Ramos (cell line): ENCODE measurements at regions not wholly inside any gene's neighbourhood (a gene's known extent, or its start where the extent isn't known, plus 50 kb on each side); places are given as distances from the start of the nearest gene placed in this dataset.
"Not testable (repeated sequence)": the region's sequence is repeated elsewhere in the genome, so short reads cannot be mapped to it uniquely, and the experiment has no call there.

ENCODE experiments used
- in situ Hi-C: fragments of 300-500 bp; cut with MboI; formaldehyde crosslinking; loops from one replicate; pipeline ENCODE4 v1.14.3; 2022; ENCODE audit warnings: low sequenced_read_pairs; ENCODE audit not compliant: unreplicated experiment

DNA sequence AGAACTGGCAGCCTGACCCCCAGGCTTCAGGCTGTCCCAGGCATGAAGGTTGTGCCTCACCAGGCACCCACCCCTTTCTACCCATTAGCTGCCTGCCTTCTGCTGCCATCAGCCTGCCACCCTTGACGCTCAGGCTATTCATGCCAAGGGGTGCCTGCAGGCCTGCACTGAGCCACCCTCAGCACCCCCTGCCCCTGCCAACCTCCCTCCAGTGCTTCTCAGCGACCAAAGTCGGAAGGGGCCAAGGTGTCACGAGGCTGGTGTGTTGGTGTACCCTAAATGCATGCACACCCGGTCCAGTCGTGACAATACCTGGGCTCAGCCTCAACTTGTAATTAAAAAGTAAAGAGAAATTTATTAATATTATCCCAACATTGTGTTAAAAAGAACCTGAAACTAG is 422.7 kb downstream of the ARL4A start:
- in situ Hi-C loops: no loop called here

DNA sequence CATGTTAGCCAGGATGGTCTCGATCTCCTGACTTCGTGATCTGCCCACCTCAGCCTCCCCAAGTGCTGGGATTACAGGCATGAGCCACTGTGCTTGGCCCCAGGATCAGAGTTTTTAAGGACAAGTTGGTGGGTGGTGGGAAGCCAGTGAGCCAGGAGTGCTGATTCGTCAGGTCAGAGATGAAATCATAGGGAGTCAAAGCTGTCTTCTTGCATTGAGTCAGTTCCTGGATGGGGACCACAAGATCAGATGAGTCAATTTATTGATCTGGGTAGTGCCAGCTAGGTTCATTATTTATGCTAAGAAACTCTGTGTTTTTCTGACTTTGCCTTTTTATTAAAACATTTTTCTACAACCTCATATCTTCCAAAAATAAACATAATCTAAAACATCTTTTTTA is 423.8 kb downstream of the ARL4A start:
- in situ Hi-C loops: no loop called here

DNA sequence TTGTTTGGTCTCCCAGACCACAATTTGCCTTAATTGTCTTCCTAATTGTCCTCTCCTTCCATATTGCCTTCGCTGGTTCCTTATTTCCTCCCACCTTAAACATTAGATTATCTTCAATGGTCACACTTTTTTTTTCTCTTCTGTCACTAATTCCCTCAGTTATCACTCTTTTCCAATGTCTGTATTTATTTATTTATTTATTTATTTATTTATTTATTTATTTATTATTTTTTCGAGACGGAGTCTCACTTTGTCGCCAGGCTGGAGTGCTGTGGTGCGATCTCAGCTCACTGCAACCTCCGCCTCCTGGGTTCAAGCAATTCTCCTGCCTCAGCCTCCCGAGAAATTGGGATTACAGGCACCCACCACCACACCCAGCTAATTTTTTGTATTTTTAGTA is 426.8 kb downstream of the ARL4A start:
- in situ Hi-C loops: not testable (repeated sequence)

DNA sequence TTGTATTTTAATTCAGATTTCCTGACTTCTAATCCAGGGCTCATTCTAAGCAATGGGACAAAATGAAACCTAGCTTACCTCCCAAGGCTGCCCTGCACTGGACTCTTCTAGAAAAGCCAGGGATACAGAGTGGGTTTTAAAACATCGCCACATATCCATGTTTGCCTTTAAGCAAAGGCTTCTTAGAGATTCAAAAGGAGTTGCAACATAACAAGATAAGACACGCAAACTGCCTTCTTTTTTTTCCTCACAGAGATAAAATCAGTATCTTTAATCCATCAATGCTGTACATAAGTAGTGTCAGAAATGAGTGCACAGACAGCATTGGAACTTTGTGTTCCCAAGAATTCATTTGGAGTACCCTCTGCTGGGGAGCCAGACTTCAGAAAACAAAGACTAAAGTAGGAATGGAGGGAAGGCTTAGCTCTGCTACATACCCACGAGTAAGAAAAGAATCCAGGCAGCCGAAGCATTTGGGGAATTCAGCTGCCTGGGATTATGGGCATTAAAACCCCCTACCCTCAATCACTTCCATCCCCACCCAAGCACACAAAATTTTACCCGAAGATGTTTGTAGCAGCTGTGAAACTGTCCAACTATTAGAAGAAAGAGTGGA is 427.8 kb downstream of the ARL4A start:
- in situ Hi-C loops: no loop called here

DNA sequence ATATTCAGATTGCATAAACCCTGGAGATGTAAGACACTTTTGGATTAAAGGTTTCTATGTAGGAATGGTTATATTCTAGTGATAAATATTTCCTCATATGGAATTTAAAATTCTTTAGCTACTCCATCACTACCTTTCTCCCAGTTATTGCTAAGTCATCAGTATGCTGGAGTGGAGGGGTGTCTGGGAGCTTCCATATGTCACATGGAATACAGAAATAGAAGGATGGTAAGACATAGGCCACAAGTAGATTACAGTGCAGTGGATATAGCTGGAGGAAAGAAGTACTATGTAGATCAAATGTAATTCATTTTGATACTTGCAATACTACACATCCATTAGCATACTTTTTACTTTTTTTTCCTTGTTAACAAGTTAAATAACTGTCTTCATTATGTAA is 428.4 kb downstream of the ARL4A start:
- in situ Hi-C loops: no loop called here

DNA sequence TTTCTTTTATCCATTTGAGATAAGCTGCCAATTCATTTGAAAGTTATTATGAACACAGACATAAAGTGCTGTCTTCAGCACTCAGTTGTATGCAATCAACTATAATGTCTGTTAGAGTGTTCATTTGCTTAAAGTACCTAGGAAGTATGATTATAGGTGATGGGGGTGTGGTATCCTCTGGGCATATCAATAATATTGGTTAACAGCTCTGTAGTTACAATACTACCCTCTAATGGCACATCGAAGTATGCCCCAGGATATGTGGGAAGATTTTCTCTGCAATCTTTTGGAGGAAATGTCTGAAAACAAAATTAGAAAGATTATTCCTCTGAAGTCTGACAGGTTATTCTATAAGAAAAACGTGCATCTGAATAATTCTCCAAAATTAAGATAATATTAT is 429.7 kb downstream of the ARL4A start:
- in situ Hi-C loops: no loop called here

DNA sequence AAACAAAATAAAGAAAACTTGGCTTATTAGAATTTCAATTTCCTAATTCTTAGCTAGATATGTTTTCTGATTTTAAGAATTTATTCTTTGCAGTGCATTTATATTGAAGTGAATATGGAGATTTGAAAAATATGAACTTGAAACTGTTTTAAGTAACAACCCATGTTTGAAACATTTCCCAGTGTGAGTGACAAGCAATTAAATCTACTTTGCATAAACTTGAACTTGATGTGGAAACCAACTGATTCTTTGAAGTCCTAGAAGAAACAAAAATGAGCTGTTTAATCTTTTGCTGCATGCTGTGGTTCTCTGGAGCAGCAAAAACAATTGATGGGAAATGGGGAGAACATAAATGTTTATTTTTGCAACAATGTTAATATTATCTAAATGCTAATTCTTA is 430.2 kb downstream of the ARL4A start:
- in situ Hi-C loops: no loop called here

DNA sequence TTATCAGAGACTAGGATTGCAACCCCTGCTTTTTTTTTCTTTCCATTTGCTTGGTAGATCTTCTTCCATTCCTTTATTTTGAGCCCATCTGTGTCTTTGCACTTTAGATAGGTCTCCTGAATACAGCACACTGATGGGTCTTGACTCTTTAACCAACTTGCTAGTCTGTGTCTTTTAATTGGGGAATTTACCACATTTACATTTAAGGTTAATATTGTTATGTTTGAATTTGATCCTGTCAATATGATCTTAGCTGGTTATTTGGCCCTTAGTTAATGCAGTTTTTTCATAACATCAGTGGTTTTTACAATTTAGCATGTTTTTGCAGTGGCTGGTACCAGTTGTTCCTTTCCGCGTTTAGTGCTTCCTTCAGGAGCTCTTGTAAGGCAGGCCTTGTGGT is 437.2 kb downstream of the ARL4A start:
- in situ Hi-C loops: not testable (repeated sequence)

DNA sequence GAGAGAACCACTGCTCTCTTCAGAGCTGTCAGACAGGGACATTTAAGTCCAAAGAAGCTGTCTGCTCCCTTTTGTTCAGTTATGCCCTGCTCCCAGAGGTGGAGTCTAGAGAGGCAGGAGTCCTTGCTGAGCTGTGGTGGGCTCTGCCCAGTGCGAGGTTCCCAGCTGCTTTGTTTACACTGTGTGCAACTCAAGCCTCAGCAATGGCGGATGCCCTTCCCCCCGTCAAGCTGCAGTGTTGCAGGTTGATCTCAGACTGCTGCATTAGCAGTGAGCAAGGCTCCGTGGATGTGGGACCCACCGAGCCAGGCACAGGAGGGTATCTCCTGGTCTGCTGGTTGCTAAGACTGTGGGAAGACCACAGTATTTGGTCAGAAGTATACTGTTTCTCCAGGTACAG is 438.9 kb downstream of the ARL4A start:
- in situ Hi-C loops: no loop called here

DNA sequence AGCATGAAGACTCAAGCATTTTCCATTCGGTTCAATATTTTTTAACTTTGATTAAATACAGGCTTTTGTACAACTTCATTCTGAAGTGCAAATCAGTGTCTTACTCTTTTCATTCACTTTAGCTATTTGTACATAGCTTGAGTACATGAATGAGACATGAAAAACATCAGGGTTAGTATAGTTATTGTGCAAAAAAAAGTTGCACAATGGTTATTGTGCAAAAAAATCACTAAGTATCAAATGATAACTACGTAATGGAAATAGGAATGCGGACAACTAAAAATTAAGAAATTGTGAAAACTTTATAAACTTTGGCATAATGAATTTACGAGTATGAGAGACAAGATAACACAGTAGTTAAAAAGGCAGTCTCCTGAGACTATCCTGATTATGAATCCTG is 442.9 kb downstream of the ARL4A start:
- in situ Hi-C loops: no loop called here

DNA sequence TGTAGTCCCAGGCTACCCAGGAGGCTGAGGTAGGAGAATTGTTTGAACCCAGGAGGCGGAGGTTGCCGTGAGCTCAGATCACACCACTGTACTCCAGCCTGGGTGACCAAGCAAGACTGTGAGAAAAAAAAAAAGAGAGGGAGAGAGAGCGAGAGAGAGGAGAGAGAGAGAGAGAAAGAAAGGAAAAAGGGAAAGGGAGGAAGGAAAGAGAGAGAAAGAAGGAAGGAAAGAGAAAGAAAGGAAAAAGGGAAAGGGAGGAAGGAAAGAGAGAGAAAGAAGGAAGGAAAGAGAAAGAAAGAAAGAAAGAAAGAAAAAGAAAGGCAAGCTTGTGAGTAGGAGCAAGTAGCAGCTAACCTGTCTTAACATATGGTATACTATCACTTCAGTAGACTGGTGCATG is 443.5 kb downstream of the ARL4A start:
- in situ Hi-C loops: not testable (repeated sequence)

DNA sequence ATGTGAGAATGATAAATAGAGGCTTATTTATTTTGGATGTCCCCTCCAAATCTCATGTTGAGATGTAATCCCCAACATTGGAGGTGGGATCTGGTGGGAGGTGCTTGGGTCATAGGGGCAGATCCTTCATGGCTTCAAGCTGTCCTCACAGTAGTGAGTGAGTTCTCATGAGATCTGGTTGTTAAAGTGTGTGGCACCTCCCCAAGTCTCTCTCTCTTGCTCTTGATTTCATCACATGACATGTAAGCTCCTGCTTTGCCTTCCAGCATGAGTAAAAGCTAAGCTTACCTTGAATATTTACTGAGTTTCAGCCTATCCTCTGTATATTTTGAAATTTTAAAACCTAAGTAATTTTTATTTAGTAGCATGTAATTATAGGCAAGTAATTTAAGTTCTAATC is 444.9 kb downstream of the ARL4A start:
- in situ Hi-C loops: no loop called here

DNA sequence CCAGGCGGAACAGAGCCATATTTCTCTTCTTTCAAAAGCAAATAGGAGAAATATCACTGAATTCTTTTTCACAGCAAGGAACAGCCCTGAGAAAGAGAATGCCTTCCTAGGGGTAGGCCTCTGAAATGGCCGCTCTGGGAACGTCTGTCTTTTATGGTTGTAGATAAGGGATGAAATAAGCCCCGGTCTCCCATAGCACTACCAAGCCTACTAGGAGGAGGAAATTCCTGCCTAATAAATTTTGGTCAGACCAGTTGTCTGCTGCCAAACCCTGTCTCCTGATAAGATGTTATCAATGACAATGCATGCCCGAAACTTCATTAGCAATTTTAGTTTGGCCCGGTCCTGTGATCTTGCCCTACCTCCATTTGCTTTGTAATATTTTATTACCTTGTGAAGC is 448.9 kb downstream of the ARL4A start:
- in situ Hi-C loops: not testable (repeated sequence)

DNA sequence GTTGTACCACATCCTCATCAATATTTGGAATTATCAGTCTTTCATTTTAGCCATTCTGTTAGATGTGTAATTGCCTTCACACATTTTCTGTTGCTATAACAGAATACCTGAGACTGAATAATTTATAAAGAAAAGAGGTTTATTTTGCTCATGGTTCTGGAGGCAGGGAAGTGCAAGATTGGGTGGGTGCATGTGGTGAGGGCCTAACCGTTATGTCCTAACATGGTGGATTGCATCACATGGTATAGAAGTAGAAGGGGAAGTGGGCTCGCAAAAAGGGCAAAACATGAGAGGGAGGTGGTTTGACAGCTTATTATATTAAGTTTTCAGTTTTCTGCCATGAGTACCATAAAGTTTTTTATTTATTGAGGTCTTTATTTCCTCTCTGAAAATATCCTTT is 452.0 kb downstream of the ARL4A start:
- in situ Hi-C loops: no loop called here

DNA sequence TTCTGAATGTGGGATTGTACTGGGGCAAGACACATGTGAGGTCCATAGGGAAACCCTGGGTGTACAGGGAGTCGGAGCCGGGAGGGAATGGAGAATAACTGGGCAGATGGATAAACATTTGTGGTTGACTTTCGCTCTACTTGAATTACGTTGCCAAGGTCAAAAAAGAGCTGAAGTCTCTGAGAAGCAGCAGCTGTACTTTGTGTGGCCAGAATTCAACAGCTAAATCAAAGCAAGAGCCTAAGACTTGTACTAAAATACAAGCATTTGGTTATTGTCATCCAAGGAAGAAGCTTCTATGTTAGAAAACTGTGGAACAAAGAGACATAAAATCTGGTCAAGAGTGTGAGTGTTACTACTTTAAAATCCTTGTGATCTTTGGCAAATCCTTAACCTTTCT is 457.2 kb downstream of the ARL4A start:
- in situ Hi-C loops: no loop called here

DNA sequence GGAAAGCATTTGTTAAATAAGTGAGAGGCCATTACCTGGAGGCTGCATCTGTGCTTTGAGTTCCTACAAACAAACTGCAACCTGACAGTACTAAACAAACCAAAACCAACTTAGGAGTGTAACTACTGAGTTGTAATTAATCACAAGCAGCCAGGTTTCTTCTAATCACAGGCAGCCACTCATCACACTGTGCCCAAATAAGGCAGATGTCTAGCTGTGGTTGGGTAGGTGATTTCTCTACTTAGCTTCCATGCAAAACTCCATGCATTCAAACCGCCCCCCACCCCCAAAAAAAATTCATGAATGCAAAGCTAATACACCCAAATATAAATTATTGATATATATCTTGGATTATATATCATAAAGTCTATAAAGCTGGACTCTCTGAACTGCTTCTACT is 461.1 kb downstream of the ARL4A start:
- in situ Hi-C loops: no loop called here

DNA sequence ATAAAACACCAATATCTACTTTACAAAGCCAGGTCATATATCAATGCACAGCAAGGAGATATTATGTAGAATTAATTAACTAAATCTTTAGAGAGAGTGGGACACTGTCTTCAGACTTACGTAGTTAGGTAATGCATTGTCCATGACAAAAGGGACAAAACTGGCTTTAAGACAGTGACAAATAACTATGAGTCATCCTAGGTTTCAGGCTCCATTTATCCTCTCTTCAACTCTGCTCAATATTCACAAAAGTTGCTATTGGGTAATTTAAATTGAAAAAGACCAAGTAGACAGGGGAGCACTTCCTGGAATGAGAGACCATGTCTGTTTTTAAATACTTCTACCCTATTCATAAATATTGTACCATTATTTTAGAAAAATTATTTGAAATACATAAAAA is 464.5 kb downstream of the ARL4A start:
- in situ Hi-C loops: no loop called here

DNA sequence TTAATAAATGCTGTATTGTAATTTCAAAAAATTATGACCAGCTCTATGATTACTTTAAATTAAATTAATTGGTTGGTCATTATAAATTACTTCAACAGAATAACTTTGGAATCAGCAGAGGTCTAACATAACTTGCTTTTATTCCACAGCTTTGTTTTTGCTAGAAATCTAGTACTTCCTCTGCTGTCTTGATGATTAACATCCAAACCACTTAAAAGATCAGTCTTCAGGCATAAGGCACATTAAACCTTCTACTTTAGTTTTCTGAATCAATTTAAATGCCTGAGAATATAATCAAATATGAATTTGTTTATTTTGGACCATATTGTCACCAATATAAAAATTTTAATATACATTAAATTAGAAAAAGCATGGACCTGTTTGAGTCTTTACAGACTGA is 465.3 kb downstream of the ARL4A start:
- in situ Hi-C loops: no loop called here

DNA sequence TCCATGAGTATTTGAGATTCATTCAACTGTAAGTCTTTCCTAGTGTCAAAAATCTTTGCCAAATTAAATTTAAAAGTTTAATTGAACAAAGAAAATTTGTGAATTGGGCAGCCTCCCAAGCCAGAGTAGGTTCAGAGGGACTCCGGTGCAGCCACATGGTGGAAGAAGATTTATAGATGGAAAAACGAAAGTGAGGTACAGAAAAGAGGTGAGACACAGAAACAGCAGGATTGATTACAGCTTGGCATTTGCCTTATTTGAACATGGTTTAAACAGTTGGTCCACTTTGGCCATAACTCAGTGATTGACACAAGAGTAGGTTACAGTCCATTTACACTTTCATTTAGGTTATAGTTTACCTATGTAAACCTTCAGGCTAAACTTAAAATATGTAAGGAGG is 465.8 kb downstream of the ARL4A start:
- in situ Hi-C loops: no loop called here

DNA sequence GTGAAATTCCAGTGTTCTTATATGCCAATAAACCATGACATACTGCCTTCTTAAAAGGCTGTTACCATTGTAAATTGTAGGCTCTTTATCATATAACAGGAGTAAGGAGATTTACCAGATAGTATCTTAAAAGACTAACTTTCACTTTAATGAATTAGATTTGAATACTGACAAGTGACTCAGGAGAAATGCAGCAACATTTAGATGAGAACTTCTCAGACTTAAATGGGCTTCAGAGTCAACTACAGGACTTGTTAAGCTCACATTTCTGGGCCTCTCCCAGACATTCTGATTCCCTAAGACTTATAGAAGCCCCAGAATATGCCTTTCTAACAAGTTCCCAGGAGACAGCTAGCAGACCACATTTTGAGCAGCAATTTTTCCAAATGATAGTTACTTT is 466.3 kb downstream of the ARL4A start:
- in situ Hi-C loops: no loop called here

DNA sequence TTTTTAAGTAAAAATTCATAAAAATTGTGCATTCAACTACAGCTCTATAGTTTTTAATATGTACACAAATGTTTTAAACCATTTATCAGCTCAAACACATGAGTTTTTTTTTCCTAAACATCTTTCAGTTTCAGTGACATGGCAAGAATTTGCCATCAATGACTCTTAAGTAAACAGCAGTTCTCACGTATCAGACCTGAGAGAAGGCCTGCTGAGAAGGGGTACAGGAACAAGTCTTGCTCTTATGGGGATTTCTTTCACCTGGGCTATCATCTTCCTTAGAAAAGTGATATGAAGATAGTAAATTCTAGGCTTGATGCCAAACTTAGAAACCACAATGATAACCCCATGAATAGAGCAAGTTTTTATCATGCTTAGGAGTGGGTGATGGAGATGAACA is 467.8 kb downstream of the ARL4A start:
- in situ Hi-C loops: no loop called here

DNA sequence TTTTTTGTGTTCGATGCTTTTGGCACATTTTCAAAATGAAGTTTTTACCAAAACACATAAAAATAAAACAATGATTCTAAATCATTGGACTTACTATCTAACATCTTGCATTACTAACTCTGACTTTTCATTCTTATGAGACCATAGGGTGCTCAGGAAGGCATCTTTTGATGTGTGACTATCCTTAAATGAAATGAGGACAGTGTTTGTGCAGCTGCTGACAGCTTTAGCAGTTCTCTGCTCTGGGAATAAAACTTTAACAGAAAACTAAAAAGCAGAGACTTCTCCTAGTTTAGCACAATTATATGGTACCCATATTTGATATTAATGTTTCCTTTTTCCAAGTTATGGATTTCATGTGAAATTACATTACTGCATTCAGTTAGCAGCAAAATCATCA is 471.6 kb downstream of the ARL4A start:
- in situ Hi-C loops: no loop called here
